Hematopoietic multipotent progenitor cell treated with erythropoietin and hydrocortisone succinate and interleukin-3 and kit ligand, for 8 days (in vitro differentiated cells): ENCODE measurements at regions not wholly inside any gene's neighbourhood (a gene's known extent, or its start where the extent isn't known, plus 50 kb on each side); places are given as distances from the start of the nearest gene placed in this dataset.

Experiments
- DNase-seq: peaks from one replicate; pipeline ENCODE4 v3.0.0-alpha.2; 2015

DNA sequence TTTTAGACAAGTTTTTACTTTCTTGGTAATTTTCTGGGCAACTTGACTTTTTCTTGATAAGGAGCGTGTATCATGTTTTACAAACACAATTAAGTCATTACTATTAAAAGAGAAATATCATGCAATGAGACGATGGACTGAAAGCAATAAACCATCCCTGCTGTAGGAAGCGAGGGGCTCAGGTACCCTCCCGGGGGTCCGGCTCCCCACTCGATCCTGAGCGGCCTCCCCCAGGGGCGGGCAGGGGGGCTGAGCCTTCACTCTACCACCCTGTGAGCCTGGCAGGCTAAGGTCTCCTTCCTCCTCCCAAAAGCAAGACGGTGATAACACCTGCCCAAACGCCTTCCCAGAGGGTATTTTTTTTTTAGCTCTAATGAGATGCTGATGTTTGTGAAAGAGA lies 51.8 kb upstream of the ADGRA1 start:
- DNase-seq: no peak

DNA sequence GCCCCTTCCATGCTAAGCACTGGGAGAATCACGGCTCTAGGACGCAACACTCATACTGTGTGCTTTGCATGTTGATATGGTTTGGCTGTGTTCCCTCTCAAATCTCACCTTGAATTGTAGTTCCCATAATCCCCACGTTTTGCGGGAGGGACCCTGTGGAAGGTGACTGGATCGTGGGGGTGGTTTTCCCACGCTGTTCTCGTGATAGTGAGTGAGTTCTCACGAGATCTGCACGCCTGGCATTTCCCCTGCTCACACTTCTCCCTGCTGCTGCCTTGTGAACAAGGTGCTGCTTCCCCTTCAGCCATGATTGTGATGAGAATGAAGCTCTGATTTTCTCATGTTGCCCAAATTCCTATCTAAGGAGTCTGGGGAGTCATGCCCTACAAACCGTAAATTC lies 53.0 kb upstream of the ADGRA1 start:
- DNase-seq: no peak

GRCh38 chr10:133034092-133034491 lies 53.6 kb upstream of the ADGRA1 start:
- no peak for DNase-seq

- no peak for DNase-seq
Measured at GRCh38 chr10:133033742-133034048, 54.0 kb upstream of the ADGRA1 start.

DNA sequence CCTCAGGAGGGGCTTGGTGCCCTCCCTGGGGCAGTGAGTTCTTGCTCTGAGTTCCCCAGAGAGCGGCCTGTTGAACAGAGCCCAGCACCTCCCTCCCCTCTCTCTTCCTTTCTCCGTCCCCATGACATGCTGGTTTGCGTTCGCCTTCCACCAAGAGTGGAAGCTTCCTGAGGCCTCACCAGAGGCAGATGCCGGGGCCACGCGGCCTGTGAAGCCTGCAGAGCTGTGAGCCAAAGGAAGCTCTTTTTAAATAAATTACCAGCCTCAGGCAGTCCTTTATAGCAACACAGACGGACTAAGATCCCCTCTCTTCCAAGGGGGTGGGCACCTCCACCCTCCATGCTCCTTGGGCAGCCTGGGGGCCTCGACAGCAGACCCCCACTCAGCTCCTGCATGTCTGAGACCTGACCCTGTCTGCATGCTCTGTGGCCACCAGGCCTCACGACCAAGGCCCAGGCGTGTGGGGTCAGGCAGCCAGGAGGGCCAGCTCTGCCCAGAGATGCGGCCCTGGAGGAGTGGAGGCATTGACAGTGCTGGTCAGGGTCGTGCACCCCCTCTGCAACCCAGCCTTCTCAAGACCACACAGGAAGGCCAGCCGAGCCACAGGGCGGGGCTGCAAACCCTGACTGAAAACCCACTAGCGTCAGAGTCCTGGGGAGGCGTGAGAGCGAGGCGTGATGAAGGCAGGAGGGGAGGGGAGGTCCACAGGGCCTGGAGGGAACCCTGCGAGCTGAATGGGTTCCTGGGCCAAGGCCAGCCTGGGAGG lies 54.6 kb upstream of the ADGRA1 start:
- no peak for DNase-seq

DNA sequence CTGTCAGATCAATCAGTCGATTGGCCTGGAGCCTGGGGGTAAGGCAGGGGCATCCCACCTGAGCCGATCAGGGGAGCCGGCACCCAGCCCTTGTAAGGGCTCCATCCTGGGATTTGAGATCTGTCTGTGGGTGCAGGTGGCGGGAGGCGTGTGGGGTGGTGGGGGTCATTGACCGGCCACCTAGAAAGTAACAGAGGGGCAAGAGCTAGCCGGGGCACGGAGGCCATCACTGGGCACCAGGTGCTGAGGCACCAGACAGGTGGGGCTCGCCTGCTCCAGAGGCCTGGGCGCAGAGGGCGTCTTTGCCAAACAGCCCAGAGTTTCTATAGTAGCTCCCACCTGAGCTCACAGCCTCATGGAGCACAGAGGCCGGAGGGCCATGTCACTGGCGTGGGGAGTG lies 55.5 kb upstream of the ADGRA1 start:
- no peak for DNase-seq

DNA sequence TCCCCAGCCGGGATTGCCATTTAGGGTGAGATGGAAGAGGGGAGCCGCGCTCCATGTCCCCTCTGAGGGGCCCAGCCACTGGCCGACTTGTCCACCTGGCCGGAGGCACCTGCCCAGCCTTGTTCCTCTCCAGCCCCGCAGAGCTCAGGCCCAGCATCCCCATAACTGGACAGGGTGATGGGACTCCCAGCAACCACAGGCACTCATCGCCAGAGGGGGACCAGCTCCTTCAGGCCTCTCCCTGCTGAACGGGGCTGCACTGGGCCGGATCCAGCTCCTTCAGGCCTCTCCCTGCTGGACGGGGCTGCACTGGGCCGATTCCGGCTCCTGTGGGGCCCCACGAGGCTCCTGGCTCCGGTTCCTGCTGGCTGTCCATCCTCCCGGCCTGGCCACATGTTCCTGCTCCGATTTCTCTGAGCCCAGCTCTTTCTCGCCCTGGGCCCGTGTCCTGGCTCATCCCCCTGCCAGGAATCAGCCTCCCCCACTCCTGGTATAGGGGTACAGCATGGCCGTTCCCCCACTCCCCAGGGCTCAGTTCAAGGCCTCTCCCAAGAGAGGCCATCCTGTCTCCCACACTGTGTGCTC lies 56.1 kb upstream of the ADGRA1 start:
- DNase-seq: no peak

DNA sequence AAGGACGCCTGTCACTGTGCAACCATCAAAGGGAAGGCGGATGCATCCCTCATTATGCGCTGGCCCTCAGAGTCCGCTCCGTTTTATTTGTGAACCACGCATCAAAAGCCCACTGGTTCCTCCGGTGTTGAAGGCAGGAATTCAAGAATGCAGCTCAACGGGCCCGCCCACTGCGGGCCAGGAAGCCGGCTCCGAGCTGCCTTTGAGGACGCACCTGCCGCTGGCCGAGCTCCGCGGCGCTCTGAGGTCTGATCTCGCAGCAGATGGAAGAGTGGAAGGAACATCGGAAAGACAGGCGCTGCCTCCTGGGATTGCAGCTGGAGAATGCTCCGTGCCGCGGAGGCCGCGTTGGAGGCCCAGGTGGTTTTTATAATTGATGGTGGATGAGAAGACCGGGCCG lies 56.9 kb upstream of the ADGRA1 start:
- DNase-seq: no peak

- DNase-seq: no peak
Measured at GRCh38 chr10:133030126-133030525, 57.6 kb upstream of the ADGRA1 start.

DNA sequence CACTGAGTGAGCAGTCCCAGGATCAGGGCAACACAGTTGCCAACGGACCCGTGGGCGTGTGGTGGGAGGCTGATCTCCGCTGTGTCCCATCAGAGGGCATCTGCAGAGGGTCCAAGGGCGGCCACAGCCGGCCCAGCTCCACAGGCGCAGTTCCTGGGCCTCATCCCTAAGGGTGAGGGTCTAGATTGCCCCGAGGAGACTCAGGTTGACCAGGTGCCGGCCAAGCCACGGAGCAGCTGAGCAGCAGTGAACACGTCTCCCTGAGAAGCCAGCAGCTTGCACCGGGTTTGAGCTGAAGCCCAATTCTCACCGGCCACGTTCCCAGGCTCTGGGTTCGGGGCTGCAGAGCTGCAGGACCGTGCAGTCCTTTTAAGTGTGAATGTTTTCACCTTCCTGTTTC lies 58.8 kb upstream of the ADGRA1 start:
- no peak for DNase-seq

DNA sequence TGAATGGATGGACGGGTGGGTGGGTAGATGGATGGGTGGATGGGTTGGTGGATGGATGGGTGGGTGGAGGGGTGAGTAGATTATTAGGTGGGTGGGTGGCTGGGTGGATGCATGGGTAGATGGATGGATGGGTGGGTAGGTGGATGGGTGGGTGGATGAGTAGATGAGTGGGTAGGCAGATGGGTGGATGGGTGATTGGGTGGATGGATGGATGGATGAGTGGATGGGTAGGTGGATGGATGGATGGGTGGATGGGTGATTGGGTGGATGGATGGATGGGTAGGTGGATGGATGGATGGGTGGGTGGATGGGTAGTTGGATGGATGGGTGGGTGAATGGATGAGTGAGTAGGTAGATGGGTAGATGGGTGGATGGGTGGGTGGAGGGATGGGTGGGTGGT lies 59.6 kb upstream of the ADGRA1 start:
- no peak for DNase-seq

GRCh38 chr10:133027482-133027881 lies 60.2 kb upstream of the ADGRA1 start:
- DNase-seq: no peak

DNA sequence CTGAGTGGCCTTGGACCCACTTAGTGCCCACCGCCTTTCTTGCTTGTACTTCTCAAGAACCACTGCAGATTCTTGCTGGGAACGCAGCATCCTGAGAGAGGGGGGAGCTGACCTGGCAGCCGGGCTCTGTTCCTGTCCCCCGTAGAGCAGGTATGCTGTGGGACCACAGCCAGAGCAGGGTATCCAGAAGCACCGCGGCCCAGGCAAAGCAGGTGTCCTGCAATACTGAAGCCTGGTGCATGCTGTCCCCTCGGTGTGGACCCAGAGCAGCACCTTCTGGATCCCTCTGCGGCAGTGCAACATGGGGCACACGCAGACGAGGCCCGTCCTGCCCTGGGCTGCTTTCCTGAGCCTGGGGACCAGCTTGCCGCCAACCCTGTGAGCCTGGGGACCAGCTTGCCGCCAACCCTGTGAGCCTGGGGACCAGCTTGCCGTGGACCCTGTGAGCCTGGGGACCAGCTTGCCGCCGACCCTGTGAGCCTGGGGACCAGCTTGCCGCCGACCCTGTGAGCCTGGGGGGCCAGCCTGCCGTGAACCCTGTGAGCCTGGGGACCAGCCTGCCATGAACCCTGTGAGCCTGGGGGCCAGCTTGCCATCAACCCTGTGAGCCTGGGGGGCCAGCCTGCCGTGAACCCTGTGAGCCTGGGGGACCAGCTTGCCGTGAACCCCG lies 60.9 kb upstream of the ADGRA1 start:
- no peak for DNase-seq

DNA sequence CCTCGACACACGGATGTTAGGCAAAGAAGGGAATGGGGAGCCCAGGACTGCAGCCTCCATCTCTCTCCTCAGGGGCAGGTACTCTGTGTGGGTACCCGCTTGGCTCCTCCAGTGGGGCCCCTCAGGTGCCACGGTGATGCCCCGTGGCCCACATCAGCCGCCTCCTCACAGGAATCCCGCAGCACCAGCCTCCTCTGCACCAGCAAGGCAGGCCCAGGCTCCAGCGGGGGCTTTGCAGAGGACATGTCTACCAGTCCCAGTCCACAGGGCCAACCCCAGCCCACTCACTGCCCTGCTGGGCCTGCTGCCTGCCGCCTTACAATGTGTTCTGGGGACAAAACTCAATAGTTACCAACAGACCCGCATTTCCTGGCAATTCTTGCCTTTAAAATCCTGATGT lies 61.6 kb upstream of the ADGRA1 start:
- DNase-seq: no peak

GRCh38 chr10:133025558-133026090 lies 62.1 kb upstream of the ADGRA1 start:
- no peak for DNase-seq

DNA sequence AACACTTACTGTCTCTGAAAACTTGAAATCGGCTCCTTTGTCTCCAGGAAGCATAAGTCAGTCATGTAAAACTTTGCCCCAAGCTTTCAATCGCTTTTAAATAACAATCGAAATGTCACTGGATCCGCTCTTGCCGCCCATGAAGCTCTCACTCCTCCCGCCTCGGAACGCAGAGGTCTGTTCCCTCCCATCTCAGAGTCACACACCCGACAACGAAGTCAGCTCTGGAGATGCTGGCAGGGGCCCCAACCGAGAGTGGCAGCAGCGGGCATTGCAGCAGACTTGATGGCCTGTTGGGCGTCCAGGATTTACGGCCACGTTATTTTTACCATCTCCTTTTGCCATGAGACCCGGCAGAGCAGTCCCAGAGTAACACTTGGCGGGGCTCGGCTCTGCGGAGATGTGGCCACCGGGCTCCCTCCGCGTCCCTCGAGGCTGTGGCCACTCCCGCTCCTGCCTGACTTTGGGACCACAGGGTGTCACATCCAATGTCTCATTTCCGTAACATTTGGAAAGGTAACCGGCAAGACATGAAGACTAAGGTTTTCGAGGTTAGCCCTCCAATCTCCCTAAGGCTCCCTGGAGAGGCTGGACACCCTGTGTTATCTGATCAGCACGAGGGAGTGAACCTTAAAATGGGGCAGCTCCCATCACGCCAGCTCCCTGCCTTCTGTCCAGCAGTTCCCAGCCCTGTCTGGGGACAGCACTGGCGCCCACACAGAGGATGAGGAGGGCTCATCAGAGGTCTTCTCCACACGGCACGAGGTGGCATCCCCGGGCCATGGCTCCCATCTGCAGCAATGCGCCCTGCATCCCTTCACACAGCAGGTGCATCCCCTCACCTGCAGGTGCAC lies 62.8 kb upstream of the ADGRA1 start:
- DNase-seq: no peak

DNA sequence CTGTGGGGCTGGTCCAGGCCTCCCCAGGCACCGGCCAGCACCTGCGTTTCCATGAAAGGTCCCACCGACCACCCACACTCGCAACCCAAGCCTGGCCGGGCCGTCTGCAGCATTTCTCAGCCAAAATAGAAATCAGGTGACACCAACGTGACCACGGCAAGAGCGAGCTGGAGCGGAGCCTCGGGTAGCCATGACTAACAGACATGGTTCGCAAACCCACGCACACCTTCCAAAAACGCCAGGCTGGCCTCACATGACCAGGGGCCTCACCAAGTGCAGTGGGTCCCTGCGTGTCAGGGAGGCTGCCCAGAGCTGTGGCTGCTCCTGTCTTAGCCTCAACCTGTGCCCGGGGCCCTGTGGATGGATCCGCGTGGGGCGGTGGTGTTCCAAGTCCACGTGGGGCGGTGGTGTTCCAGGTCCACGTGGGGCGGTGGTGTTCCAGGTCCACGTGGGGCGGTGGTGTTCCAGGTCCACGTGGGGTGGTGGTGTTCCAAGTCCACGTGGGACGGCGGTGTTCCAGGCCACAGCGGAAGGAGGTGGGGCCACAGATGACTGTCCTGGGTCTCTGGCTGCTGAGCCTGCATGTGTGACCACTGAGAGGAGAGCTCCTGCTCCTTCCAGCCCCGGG lies 64.4 kb upstream of the ADGRA1 start:
- DNase-seq: no peak

GRCh38 chr10:133022776-133023100 lies 65.0 kb upstream of the ADGRA1 start:
- no peak for DNase-seq

DNA sequence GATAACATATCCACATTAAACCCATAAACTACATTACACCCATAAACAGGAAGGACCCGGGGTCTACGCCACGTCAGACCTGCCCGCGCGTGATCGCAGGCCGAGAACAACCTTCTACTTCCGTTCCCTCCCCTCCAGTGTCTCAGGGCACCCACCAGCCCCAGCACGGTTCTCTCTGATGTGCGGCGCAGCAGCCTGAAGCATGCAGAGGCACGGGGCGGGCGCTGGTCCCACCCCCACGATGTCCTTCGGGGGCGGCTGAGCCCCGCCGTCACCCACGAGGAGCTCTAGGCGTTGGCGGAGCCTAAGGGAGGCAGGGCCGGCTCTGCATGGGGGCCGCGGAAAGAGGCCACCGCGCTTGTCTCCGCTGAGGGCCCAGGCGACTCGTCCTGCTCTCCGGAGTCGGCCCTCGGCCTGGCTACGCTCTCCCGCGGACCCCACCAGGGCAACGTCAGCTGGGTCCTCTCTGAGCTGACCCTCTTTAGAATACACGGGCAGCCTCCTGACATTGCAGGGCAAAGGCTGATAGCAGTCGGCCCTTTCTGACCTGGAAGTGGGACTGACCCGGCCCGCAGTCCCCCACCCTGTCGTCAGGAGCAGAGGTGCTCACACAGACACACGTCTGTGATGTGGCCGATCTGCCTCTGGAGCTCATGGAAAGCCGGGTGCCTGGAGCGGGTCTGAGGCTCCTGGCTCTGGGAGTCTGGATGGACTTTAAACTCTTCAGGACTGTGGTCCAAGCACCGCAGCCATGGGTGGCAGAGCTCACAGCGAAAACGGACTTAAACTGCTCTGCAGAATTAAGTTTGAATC lies 65.6 kb upstream of the ADGRA1 start:
- no peak for DNase-seq

- no peak for DNase-seq
Measured at GRCh38 chr10:133021116-133021962, 66.4 kb upstream of the ADGRA1 start.

GRCh38 chr10:133020193-133020817 lies 67.4 kb upstream of the ADGRA1 start:
- DNase-seq: no peak
